Stimulated activated CD8-positive, alpha-beta memory T cell treated with anti-CD3 and anti-CD28 coated beads, Interleukin-2, amount 100 ng/mL, for 1 hour (primary cell): ENCODE measurements at regions not wholly inside any gene's neighbourhood (a gene's known extent, or its start where the extent isn't known, plus 50 kb on each side); places are given as distances from the start of the nearest gene placed in this dataset.

Source experiments
- DNase-seq, 2 donors: peaks; one replicate each; pipeline ENCODE4 v3.0.0-alpha.2; 2020; ENCODE audit warnings: low read depth in 2 of 2

- no peak for DNase-seq
Measured at GRCh38 chr5:164581889-164582288, 1076.5 kb downstream of the MAT2B start.

GRCh38 chr5:164593982-164594381 is 1088.6 kb downstream of the MAT2B start:
- no peak for DNase-seq

DNA sequence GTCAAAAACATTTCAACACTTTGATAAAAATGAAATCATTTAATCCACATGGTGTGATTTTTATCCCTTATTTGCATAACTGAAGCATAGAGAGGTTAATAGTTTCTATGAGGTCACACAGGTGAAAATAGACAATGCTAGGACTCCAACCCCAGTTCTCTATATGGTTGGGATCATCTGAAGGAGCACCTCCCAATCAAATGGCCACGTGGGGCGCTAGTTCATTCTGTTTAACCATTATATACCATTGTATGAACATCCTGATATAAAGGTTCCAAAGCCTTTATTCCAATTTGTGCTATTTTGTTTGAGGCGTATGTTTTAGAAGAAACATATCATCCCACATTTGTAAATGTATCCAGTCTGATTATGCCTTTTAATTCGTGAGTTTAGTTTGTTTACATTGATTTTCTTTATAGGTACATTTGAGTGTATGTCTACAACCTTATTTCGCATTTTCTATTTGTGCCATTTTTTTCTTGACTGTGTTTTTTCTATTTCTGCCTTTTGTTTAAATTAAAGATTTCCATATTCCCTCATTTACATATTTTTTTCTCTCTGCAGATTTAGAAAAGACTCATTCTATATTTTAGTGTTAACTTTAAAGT is 1092.0 kb downstream of the MAT2B start:
- DNase-seq: no peak

GRCh38 chr5:164600274-164600673 is 1094.9 kb downstream of the MAT2B start:
- no peak for DNase-seq

GRCh38 chr5:164600929-164601535 is 1095.6 kb downstream of the MAT2B start:
- no peak for DNase-seq

DNA sequence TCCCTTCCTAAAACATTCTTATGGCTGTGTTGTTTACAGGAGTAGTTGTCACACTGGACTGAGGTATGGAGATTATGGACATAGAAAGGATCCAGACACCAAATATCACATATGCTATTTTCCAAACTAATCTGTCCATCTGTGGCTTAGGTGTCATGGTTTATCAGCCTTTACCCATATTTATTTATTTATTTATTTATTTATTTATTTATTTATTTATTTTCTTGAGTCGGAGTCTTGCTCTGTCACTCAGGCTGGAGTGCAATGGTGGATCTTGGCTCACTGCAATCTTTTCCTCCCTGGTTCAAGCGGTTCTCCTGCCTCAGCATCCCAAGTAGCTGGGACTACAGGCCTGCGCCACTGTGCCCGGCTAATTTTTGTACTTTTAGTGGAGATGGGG is 1103.1 kb downstream of the MAT2B start:
- DNase-seq: no peak

GRCh38 chr5:164610374-164610773 is 1105.0 kb downstream of the MAT2B start:
- DNase-seq: no peak

GRCh38 chr5:164614707-164615106 is 1109.3 kb downstream of the MAT2B start:
- no peak for DNase-seq

GRCh38 chr5:164617290-164617689 is 1111.9 kb downstream of the MAT2B start:
- DNase-seq: no peak

DNA sequence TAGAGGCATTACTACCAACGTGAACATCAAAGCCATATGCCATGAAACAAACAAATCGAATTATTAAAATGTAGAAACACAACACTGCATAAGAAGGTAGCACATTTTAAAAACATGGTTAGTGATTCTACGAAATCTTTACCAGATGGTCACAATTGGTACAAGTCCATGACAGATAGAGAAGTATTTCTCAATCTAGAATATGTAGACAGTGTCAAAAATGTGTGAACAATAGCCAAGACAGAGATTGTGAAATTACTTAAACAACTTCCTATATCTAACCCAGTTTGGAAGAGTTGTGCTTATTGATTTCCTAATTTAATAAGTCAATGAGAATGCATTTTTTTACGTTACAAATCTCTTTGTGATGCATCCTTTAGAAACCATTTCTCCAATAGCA is 1121.6 kb downstream of the MAT2B start:
- DNase-seq: no peak

- no peak for DNase-seq
Measured at GRCh38 chr5:164636456-164636855, 1131.0 kb downstream of the MAT2B start.

GRCh38 chr5:164637931-164638521 is 1132.6 kb downstream of the MAT2B start:
- DNase-seq: no peak

DNA sequence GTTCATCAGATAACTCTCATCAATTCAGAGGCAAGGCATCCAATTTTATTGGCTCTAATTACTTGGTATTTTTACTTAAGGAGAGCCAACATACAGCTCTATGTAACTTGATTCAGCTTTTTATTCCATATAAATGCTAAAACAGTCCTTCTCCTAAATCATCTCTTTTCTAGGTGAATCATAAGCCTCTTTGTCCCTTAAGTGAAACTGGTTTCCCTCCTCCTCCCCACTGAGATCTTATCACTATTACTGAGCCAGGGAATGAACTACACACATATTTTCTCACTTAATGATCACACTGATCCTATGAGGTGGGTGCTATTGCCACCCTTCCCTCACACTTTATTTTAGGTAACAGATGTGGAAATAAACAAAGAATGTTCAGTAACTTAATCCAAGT is 1143.8 kb downstream of the MAT2B start:
- DNase-seq: no peak

DNA sequence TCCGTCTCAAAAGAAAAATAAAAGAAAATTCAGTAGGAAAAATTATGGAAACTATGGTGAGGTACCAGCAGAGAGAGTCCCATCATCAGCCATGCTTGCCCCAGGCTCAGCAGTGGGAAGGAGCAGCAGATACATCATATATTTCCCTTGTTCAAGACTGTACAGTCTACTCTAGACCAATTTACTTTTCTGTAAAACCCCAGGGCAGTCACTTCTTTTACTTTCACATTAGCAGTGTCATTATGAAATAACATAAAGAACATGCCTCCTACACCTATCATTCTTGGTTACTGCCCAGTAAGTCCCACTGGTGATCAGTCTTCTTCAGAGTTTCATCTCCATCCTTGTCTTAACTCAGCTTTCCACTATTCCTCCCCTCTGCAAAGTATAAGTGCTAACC is 1145.0 kb downstream of the MAT2B start:
- DNase-seq: no peak

- no peak for DNase-seq
Measured at GRCh38 chr5:164651546-164652275, 1146.3 kb downstream of the MAT2B start.

DNA sequence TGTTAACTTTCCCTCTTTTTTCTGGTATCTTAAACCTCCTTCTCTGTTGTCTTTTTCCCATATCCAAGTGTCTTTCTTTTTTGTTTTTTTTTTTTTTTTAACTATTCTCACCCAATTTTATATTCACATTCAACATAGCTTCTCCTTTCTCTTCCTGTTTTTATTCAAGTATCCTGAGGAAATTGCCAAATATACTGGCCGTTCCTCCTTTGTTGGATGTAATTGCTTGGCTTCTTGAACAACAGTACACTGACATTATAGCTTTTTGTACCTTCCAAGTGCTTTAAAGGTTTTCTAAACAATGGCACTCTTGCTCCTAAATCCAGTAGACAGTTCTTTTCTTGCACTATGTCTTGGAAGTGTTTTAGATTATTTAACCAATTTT is 1146.8 kb downstream of the MAT2B start:
- DNase-seq: no peak

DNA sequence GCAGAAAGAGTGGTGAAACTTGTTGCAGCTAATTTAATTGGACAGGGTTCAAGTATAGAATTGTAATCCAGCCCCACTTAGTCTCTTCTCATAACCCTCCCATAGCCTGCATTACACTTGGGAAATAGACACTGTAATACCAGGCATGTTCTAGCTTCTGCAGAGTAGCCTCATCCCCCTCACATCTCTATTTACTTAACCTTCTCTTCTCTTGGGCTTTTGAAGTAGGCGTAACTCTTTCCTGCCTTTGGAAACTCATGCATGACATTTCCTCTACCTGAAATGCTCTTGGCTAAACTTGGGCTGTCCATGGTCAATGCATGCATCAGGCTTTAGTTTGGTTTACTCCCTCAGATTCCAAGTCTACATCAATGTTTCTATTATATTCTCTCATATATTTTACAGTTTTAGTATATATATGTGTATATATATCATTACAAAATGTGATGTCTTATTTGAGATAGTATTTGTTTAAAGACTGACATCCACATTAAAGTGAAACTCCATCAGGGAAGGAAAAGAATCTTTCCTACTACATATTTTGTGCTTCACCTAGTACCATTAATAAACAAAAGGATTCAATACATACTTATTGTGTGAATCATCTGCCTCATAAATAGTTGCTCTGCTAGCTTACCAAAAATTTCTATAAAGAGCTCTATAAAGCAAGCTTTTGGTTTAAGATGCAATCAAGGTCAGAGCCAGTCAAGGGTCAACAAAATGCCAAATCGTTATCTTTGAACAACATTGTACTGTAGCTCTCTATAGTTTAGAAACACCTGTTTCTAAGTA is 1158.0 kb downstream of the MAT2B start:
- no peak for DNase-seq

- DNase-seq: no peak
Measured at GRCh38 chr5:164671640-164672039, 1166.2 kb downstream of the MAT2B start.

- DNase-seq: no peak
Measured at GRCh38 chr5:164672205-164672604, 1166.8 kb downstream of the MAT2B start.

- no peak for DNase-seq
Measured at GRCh38 chr5:164672931-164673694, 1167.7 kb downstream of the MAT2B start.

DNA sequence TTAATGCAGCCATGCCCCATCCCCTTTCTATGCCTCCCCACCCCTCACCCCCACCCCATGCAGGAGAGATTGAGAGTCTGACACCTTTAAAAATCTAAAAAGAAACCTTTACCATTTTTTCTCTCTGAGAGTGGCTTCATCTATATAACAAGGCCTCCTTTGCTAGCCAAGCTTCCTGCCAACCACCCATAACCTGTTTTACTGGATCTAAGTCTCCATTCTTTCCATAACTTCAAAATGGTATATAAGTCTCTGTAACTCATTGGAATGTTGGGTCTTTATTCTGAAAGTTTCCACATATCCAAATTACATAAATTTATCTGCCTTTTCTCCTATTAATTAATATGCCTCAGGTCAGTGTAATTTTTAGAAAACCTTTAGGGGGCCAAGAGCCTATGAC is 1174.0 kb downstream of the MAT2B start:
- DNase-seq: no peak
